ENCODE measurements at regions not wholly inside any gene's neighbourhood (a gene's known extent, or its start where the extent isn't known, plus 50 kb on each side); places are given as distances from the start of the nearest gene placed in this dataset.

DNA sequence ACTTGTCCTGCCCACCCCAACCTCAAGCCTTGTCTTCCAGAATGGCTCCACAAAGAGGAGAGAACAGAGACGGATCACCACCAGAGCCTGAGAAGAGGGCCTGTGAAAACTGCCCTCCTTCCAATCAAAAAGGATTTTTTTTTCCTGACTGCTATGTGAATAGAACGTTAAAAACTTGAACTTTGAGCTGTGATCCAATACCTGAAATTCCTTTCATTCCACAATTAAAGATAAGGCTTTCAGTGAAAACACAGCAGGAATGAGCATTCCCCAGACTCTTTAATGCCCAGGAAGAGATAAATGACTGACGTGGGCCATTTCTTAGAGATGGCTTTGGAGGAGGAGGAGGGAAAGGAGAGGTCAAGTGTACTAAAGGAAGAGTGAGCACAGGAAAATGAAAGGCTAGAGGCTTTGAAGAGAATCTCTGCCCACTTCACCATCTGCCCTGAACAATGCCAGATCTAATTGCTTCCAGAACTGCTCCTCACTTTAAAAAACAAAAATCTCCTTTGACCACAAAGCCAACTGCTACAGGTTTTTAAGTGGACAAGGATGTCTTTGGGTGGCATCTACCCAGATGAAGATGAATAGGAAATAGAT is 177.9 kb upstream of the MAP3K1 start (continued):
- TF ChIP-seq, protein P1, sequence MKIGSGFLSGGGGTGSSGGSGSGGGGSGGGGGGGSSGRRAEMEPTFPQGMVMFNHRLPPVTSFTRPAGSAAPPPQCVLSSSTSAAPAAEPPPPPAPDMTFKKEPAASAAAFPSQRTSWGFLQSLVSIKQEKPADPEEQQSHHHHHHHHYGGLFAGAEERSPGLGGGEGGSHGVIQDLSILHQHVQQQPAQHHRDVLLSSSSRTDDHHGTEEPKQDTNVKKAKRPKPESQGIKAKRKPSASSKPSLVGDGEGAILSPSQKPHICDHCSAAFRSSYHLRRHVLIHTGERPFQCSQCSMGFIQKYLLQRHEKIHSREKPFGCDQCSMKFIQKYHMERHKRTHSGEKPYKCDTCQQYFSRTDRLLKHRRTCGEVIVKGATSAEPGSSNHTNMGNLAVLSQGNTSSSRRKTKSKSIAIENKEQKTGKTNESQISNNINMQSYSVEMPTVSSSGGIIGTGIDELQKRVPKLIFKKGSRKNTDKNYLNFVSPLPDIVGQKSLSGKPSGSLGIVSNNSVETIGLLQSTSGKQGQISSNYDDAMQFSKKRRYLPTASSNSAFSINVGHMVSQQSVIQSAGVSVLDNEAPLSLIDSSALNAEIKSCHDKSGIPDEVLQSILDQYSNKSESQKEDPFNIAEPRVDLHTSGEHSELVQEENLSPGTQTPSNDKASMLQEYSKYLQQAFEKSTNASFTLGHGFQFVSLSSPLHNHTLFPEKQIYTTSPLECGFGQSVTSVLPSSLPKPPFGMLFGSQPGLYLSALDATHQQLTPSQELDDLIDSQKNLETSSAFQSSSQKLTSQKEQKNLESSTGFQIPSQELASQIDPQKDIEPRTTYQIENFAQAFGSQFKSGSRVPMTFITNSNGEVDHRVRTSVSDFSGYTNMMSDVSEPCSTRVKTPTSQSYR (CRISPR knock-in tag; IDR thresholded peaks at IDR 0.05; ENCODE audit: borderline replicate concordance) = no peak
- TF ChIP-seq ZNF331 (CRISPR knock-in tag; IDR thresholded peaks at IDR 0.05) = peak; percentile 55; the same call in 1 of the 2 replicates
- peak; percentile 86 for TF ChIP-seq ASH2L (IDR thresholded peaks at IDR 0.05; ENCODE audit: insufficient read length, low read depth, low read length)
- TF ChIP-seq ZNF589 (CRISPR knock-in tag; conservative IDR thresholded peaks at IDR 0.05) = no peak
- TF ChIP-seq, protein P2, sequence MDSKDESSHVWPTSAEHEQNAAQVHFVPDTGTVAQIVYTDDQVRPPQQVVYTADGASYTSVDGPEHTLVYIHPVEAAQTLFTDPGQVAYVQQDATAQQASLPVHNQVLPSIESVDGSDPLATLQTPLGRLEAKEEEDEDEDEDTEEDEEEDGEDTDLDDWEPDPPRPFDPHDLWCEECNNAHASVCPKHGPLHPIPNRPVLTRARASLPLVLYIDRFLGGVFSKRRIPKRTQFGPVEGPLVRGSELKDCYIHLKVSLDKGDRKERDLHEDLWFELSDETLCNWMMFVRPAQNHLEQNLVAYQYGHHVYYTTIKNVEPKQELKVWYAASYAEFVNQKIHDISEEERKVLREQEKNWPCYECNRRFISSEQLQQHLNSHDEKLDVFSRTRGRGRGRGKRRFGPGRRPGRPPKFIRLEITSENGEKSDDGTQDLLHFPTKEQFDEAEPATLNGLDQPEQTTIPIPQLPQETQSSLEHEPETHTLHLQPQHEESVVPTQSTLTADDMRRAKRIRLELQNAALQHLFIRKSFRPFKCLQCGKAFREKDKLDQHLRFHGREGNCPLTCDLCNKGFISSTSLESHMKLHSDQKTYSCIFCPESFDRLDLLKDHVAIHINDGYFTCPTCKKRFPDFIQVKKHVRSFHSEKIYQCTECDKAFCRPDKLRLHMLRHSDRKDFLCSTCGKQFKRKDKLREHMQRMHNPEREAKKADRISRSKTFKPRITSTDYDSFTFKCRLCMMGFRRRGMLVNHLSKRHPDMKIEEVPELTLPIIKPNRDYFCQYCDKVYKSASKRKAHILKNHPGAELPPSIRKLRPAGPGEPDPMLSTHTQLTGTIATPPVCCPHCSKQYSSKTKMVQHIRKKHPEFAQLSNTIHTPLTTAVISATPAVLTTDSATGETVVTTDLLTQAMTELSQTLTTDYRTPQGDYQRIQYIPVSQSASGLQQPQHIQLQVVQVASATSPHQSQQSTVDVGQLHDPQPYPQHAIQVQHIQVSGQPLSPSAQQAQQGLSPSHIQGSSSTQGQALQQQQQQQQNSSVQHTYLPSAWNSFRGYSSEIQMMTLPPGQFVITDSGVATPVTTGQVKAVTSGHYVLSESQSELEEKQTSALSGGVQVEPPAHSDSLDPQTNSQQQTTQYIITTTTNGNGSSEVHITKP (CRISPR knock-in tag; IDR thresholded peaks at IDR 0.05; ENCODE audit: low read depth) = no peak
- TF ChIP-seq SP4 (CRISPR knock-in tag; IDR thresholded peaks at IDR 0.05) = no peak
- TF ChIP-seq TP53 (CRISPR knock-in tag; conservative IDR thresholded peaks at IDR 0.05) = 0 out of 2 replicates have a peak, but pooled peaks have one; percentile 44
- 0 out of 2 replicates have a peak, but pooled peaks have one; percentile 1 for TF ChIP-seq MAFF (IDR thresholded peaks at IDR 0.05; ENCODE audit: low read depth, low read length)
- TF ChIP-seq GATA4 (IDR thresholded peaks at IDR 0.05; ENCODE audit: borderline replicate concordance, low read depth) = peak; percentile 78; the same call in 1 of the 2 replicates
- TF ChIP-seq STAG1 (CRISPR knock-in tag; IDR thresholded peaks at IDR 0.05) = peak; percentile 22
- TF ChIP-seq, protein P3, sequence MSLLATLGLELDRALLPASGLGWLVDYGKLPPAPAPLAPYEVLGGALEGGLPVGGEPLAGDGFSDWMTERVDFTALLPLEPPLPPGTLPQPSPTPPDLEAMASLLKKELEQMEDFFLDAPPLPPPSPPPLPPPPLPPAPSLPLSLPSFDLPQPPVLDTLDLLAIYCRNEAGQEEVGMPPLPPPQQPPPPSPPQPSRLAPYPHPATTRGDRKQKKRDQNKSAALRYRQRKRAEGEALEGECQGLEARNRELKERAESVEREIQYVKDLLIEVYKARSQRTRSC (CRISPR knock-in tag; IDR thresholded peaks at IDR 0.05; ENCODE audit: low read depth) = no peak
- TF ChIP-seq, protein P4, sequence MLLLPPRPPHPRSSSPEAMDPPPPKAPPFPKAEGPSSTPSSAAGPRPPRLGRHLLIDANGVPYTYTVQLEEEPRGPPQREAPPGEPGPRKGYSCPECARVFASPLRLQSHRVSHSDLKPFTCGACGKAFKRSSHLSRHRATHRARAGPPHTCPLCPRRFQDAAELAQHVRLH (CRISPR knock-in tag; IDR thresholded peaks at IDR 0.05; ENCODE audit: borderline replicate concordance, low read depth) = no peak
- TF ChIP-seq TEAD3 (CRISPR knock-in tag; optimal IDR thresholded peaks at IDR 0.05; ENCODE audit: borderline replicate concordance) = peak; percentile 100
- TF ChIP-seq ZNF564 (CRISPR knock-in tag; IDR thresholded peaks at IDR 0.05) = no peak
- peak; percentile 67; the same call in 1 of the 2 replicates for TF ChIP-seq HNF4G (IDR thresholded peaks at IDR 0.05; ENCODE audit: borderline replicate concordance, low read depth, low read length)
- TF ChIP-seq HNF4G (CRISPR knock-in tag; IDR thresholded peaks at IDR 0.05; ENCODE audit: borderline replicate concordance, low read depth) = peak; percentile 49; the same call in 1 of the 2 replicates
- no peak for TF ChIP-seq ZNF709 (CRISPR knock-in tag; IDR thresholded peaks at IDR 0.05)
- no peak for TF ChIP-seq ZSCAN31 (CRISPR knock-in tag; IDR thresholded peaks at IDR 0.05; ENCODE audit: low read depth)
- no peak for TF ChIP-seq ZNF431 (CRISPR knock-in tag; IDR thresholded peaks at IDR 0.05; ENCODE audit: borderline replicate concordance, low read depth)
- no peak for TF ChIP-seq ZNF660 (CRISPR knock-in tag; IDR thresholded peaks at IDR 0.05; ENCODE audit: borderline replicate concordance, low read depth)
- 0 out of 2 replicates have a peak, but pooled peaks have one; percentile 40 for TF ChIP-seq POLR2G (IDR thresholded peaks at IDR 0.05; ENCODE audit: low read depth, low read length)
- no peak for TF ChIP-seq ZNF234 (CRISPR knock-in tag; conservative IDR thresholded peaks at IDR 0.05)
- TF ChIP-seq SOX6 (IDR thresholded peaks at IDR 0.05) = no peak
- peak; percentile 81 for TF ChIP-seq SOX6 (CRISPR knock-in tag; IDR thresholded peaks at IDR 0.05)

Measured in HepG2 (cell line).